ENCODE measurements at regions not wholly inside any gene's neighbourhood (a gene's known extent, or its start where the extent isn't known, plus 50 kb on each side); places are given as distances from the start of the nearest gene placed in this dataset.

- DNase-seq = no peak
These were observed 309.2 kb upstream of the TBX3 start for GRCh38 chr12:114993165-114993564.

GRCh38 chr12:114992443-114992842 lies 308.5 kb upstream of the TBX3 start:
- Histone ChIP-seq H3K9me3 (no peaks in the 10 kb centered on the region), H3K4me1 (peaks cover 0 to 8% (median 0%) of the 10 kb centered on the region in 4 donors), H3K36me3 (no peaks in the 10 kb centered on the region), H3K4me3 (no peak overlapping the region), H3K27ac (no peak overlapping the region), H3K27me3 (no peaks in the 10 kb centered on the region)
- TF ChIP-seq EP300 (IDR thresholded peaks at IDR 0.05; ENCODE audit: low read depth) (no peak), POLR2A (IDR thresholded peaks at IDR 0.05) (no peak), CTCF (IDR thresholded peaks at IDR 0.05) (no peak), POLR2AphosphoS5 (IDR thresholded peaks at IDR 0.05) (no peak)
- WGBS, 2 donors (ENCODE audit: low coverage in 1 of 2) = 13 to 38% methylated on average over 1 of the region's 1 CpG
- in situ Hi-C loops (cut with MboI; ENCODE audit: low pct_ligation_motif_present in 1 of 4, low pct_unique_long_range_greater_than_20kb in 1 of 4, low sequenced_read_pairs in 3 of 4) (no loop called here), intact Hi-C loops (cut with DNase I; ENCODE audit: low total_unique reads) (no loop called here)
- DNase-seq = no peak

More at GRCh38 chr12:114993165-114993564, 309.2 kb upstream of the TBX3 start:
- Histone ChIP-seq H3K27ac (no peak overlapping the region), H3K9me3 (no peaks in the 10 kb centered on the region), H3K27me3 (no peaks in the 10 kb centered on the region), H3K4me1 (peaks cover 0 to 8% (median 0%) of the 10 kb centered on the region in 4 donors), H3K36me3 (no peaks in the 10 kb centered on the region), H3K4me3 (no peak overlapping the region)
- 68 to 74% methylated on average over 3 of the region's 3 CpGs for WGBS, 2 donors (ENCODE audit: low coverage in 1 of 2)
- in situ Hi-C loops (cut with MboI; ENCODE audit: low pct_ligation_motif_present in 1 of 4, low pct_unique_long_range_greater_than_20kb in 1 of 4, low sequenced_read_pairs in 3 of 4) = no loop called here
- intact Hi-C loops (cut with DNase I; ENCODE audit: low total_unique reads) = no loop called here
- TF ChIP-seq CTCF (IDR thresholded peaks at IDR 0.05) (no peak), POLR2A (IDR thresholded peaks at IDR 0.05) (no peak), EP300 (IDR thresholded peaks at IDR 0.05; ENCODE audit: low read depth) (no peak), POLR2AphosphoS5 (IDR thresholded peaks at IDR 0.05) (no peak)

GRCh38 chr12:114990381-114990780 lies 306.4 kb upstream of the TBX3 start:
- H3K4me1 ChIP-seq = peaks cover 0 to 8% (median 0%) of the 10 kb centered on the region in 4 donors
- intact Hi-C loops (cut with DNase I; ENCODE audit: low total_unique reads) (no loop called here), in situ Hi-C loops (cut with MboI; ENCODE audit: low pct_ligation_motif_present in 1 of 4, low pct_unique_long_range_greater_than_20kb in 1 of 4, low sequenced_read_pairs in 3 of 4) (no loop called here)
- WGBS, 2 donors (ENCODE audit: low coverage in 1 of 2) = 79 to 83% methylated on average over 2 to 4 of the region's 4 CpGs
- no peak for TF ChIP-seq POLR2AphosphoS5 (IDR thresholded peaks at IDR 0.05)
- no peak for TF ChIP-seq EP300 (IDR thresholded peaks at IDR 0.05; ENCODE audit: low read depth)
- no peak for TF ChIP-seq POLR2A (IDR thresholded peaks at IDR 0.05)
- TF ChIP-seq CTCF (IDR thresholded peaks at IDR 0.05) = no peak
- no peak for DNase-seq
- no peaks in the 10 kb centered on the region for H3K27me3 ChIP-seq
- no peaks in the 10 kb centered on the region for H3K36me3 ChIP-seq
- H3K9me3 ChIP-seq = no peaks in the 10 kb centered on the region
- H3K27ac ChIP-seq = no peak overlapping the region
- H3K4me3 ChIP-seq = no peak overlapping the region

GRCh38 chr12:114986849-114987248 lies 302.9 kb upstream of the TBX3 start:
- Histone ChIP-seq H3K36me3 (no peaks in the 10 kb centered on the region), H3K9me3 (no peaks in the 10 kb centered on the region), H3K4me3 (no peak overlapping the region), H3K4me1 (no peaks in the 10 kb centered on the region), H3K27ac (no peak overlapping the region), H3K27me3 (no peaks in the 10 kb centered on the region)
- in situ Hi-C loops (cut with MboI; ENCODE audit: low pct_ligation_motif_present in 1 of 4, low pct_unique_long_range_greater_than_20kb in 1 of 4, low sequenced_read_pairs in 3 of 4) = no loop called here
- TF ChIP-seq POLR2A (IDR thresholded peaks at IDR 0.05) = no peak
- TF ChIP-seq CTCF (IDR thresholded peaks at IDR 0.05) = no peak
- TF ChIP-seq EP300 (IDR thresholded peaks at IDR 0.05; ENCODE audit: low read depth) = no peak
- TF ChIP-seq POLR2AphosphoS5 (IDR thresholded peaks at IDR 0.05) = no peak
- intact Hi-C loops (cut with DNase I; ENCODE audit: low total_unique reads) = no loop called here
- 60 to 77% methylated on average over 1 of the region's 1 CpG for WGBS, 2 donors (ENCODE audit: low coverage in 1 of 2)
- no peak for DNase-seq
